ENCODE measurements at regions not wholly inside any gene's neighbourhood (a gene's known extent, or its start where the extent isn't known, plus 50 kb on each side); places are given as distances from the start of the nearest gene placed in this dataset.

GRCh38 chr12:111221062-111222026 is 147.6 kb downstream of the PHETA1 start:
- no peak for DNase-seq

GRCh38 chr12:111220363-111220762 is 148.5 kb downstream of the PHETA1 start:
- no peak for DNase-seq

- DNase-seq, result no peak
Observed at GRCh38 chr12:111219440-111219839, 149.5 kb downstream of the PHETA1 start.

GRCh38 chr12:111218499-111218898 is 150.4 kb downstream of the PHETA1 start:
- no peak for DNase-seq

- DNase-seq, result no peak
Observed at GRCh38 chr12:111216387-111217159, 152.3 kb downstream of the PHETA1 start.

- DNase-seq, result no peak
Observed at GRCh38 chr12:111215881-111216280, 153.0 kb downstream of the PHETA1 start.

GRCh38 chr12:111214401-111214800 is 154.5 kb downstream of the PHETA1 start:
- DNase-seq, result no peak

- no peak for DNase-seq
Observed at GRCh38 chr12:111213561-111213960, 155.3 kb downstream of the PHETA1 start.

- DNase-seq, result no peak
Observed at GRCh38 chr12:111212814-111213456, 156.0 kb downstream of the PHETA1 start.

GRCh38 chr12:111211910-111212757 is 156.8 kb downstream of the PHETA1 start:
- DNase-seq, result no peak

- DNase-seq, result no peak
Observed at GRCh38 chr12:111209811-111210210, 159.1 kb downstream of the PHETA1 start.

GRCh38 chr12:111207761-111208160 is 161.1 kb downstream of the PHETA1 start:
- DNase-seq, result no peak

- DNase-seq, result no peak
Observed at GRCh38 chr12:111204788-111205241, 164.1 kb downstream of the PHETA1 start.

- DNase-seq, result no peak
Observed at GRCh38 chr12:111203969-111204368, 164.9 kb downstream of the PHETA1 start.

GRCh38 chr12:111203446-111203845 is 165.4 kb downstream of the PHETA1 start:
- no peak for DNase-seq

GRCh38 chr12:111202237-111202915 is 166.5 kb downstream of the PHETA1 start:
- DNase-seq, result no peak

- DNase-seq, result no peak
Observed at GRCh38 chr12:111201495-111202236, 167.2 kb downstream of the PHETA1 start.

GRCh38 chr12:111201036-111201435 is 167.9 kb downstream of the PHETA1 start:
- DNase-seq, result no peak

GRCh38 chr12:111197376-111197944 is 171.4 kb downstream of the PHETA1 start:
- no peak for DNase-seq

GRCh38 chr12:111196532-111196931 is 172.4 kb downstream of the PHETA1 start:
- DNase-seq, result no peak

GRCh38 chr12:111195316-111195715 is 173.6 kb downstream of the PHETA1 start:
- no peak for DNase-seq

All from fibroblast of skin of right quadriceps (primary cell).